HAP-1 (cell line): ENCODE measurements at regions not wholly inside any gene's neighbourhood (a gene's known extent, or its start where the extent isn't known, plus 50 kb on each side); places are given as distances from the start of the nearest gene placed in this dataset.
"Not testable (repeated sequence)": the region's sequence is repeated elsewhere in the genome, so short reads cannot be mapped to it uniquely, and the experiment has no call there.

ENCODE experiments used
- DNase-seq, 2 experiments: peaks; one replicate each; pipeline ENCODE4 v3.0.0-alpha.2; 2016 to 2020; ENCODE audit warnings: low spot score in 2 of 2
- H3K27me3 ChIP-seq: fragments of 250-450 bp; sonication (Bioruptor Pico); 2 replicates; pipeline ENCODE4 v1.5.1; 2020; ENCODE audit warnings: low read depth, mild to moderate bottlenecking, moderate library complexity
- H3K36me3 ChIP-seq: fragments of 250-450 bp; sonication (Bioruptor Pico); replicated peaks from 2 replicates; pipeline ENCODE4 v1.5.1; 2020; ENCODE audit warnings: mild to moderate bottlenecking
- H3K4me1 ChIP-seq: fragments of 250-450 bp; sonication (Bioruptor Pico); 2 replicates; pipeline ENCODE4 v1.5.1; 2020; ENCODE audit warnings: mild to moderate bottlenecking
- H3K4me3 ChIP-seq: fragments of 250-450 bp; sonication (Bioruptor Pico); 2 replicates; pipeline ENCODE4 v1.5.1; 2020; ENCODE audit warnings: mild to moderate bottlenecking, moderate library complexity
- H3K9me3 ChIP-seq: fragments of 250-450 bp; sonication (Bioruptor Pico); 2 replicates; pipeline ENCODE4 v1.5.1; 2020; ENCODE audit warnings: mild to moderate bottlenecking, moderate library complexity
- in situ Hi-C: fragments of 300-500 bp; cut with MboI; formaldehyde crosslinking; loops from 3 replicates; pipeline ENCODE4 v1.14.3; 2020; ENCODE audit warnings: low sequenced_read_pairs, inconsistent platforms, mixed read lengths

DNA sequence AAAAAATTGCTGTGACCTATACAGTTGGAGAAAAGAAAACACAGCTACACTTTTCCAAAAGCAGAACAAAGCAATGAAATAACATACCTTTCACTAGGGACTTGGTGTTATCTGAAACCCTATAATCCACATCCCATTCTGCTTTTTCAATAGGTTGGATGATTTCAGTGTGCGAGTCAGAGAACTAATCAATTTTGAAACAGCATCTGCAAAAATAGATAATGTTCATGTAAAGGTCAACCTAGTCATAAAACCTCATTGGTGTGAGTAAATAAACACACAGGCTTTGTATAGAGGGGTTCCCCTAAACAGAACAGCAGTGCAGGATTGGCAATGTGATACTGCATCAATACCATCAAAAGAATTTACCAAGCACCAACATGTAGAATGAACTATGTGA is 173.0 kb upstream of the G2E3 start:
- DNase-seq, result no peak
- in situ Hi-C loops, result no loop called here
- H3K9me3 ChIP-seq, result no peaks in the 10 kb centered on the region
- H3K4me3 ChIP-seq, result no peak overlapping the region
- H3K36me3 ChIP-seq, result no peaks in the 10 kb centered on the region
- H3K27me3 ChIP-seq, result peaks cover 11% of the 10 kb centered on the region
- H3K4me1 ChIP-seq, result no peaks in the 10 kb centered on the region

DNA sequence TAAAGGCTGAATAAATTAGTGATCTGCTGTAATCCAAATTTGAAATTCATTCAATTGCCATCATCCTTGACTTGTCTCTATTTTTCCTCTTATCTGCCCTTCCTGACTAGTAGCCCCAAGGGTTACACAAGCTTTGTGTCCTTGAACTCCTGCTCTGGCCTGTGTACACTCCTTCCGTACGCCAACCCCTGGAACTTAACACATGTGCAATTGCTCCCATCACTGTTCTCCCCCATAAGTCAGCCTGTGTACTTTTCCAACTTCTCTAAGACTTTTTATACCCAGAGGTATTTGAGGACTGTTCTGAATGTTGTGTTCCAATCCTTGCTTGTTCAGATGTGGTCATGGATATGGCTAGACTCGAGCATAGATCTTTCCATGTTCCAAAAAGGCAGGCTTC is 171.1 kb upstream of the G2E3 start:
- Histone ChIP-seq H3K4me1 (no peaks in the 10 kb centered on the region), H3K27me3 (peaks cover 14% of the 10 kb centered on the region), H3K9me3 (no peaks in the 10 kb centered on the region), H3K36me3 (no peaks in the 10 kb centered on the region), H3K4me3 (no peak overlapping the region)
- in situ Hi-C loops, result no loop called here
- no peak for DNase-seq

DNA sequence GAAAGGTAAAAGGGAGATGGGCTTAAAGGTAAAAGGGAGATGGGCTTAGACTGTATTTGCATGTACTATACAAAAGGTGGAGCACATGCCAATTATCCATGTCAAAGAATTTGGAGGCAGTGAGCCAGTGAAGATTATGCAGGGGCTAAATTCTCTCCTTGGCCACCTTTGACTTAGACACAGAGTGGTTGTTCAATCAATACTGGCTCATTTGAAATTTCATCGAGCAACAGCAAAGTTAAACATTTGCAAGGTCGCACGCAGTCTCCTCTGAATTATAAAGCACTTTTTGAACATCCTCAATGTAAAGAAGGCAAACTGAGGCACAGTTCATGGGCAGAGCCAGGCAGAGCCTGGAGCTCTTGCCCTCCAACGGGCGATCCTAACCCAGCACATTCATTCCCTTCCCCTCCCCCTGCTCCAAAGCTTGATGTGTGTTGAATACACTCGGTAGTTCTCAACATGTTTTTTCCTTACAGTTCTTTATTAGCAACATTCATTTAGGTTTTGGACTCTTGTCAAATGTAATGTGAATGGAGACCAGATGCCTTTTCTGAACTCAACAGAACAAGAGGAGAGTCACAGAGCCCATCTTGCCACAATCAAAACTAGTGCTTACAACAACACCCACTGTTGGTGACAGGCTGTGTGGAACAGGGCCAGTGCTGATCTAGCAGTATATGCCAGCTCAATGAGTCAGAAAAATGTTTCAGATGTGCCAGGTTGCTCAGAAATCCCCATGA is 169.7 kb upstream of the G2E3 start:
- Histone ChIP-seq H3K9me3 (no peaks in the 10 kb centered on the region), H3K4me3 (no peak overlapping the region), H3K36me3 (no peaks in the 10 kb centered on the region), H3K4me1 (no peaks in the 10 kb centered on the region), H3K27me3 (peaks cover 14% of the 10 kb centered on the region)
- in situ Hi-C loops, result no loop called here
- DNase-seq, result no peak

DNA sequence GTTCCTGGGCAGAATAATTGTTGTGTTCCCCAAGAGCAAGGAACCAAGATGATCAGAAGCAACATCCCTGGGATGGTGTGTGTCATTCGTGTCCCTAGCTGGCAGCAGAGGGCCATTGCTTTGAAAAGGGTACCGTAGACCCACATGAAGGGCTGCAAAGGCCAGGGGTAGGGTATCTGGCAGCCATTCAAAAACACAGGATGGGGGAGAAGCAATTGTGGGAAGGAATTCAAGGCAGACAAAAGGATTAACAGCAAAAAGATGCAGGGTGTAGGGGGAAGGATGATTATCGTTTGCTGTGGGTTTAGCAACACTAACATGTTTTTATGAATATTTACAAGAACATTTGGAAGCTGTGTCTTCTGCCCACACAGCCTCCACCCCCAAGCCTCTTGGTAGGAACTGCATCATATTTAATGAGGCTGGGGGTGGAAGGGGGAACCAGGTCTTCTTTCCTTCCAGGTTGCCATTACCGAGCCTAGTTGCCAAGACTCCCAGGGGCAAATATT is 169.0 kb upstream of the G2E3 start:
- in situ Hi-C loops, result no loop called here
- no peak for DNase-seq
- Histone ChIP-seq H3K9me3 (no peaks in the 10 kb centered on the region), H3K27me3 (peaks cover 14% of the 10 kb centered on the region), H3K36me3 (no peaks in the 10 kb centered on the region), H3K4me3 (no peak overlapping the region), H3K4me1 (no peaks in the 10 kb centered on the region)

DNA sequence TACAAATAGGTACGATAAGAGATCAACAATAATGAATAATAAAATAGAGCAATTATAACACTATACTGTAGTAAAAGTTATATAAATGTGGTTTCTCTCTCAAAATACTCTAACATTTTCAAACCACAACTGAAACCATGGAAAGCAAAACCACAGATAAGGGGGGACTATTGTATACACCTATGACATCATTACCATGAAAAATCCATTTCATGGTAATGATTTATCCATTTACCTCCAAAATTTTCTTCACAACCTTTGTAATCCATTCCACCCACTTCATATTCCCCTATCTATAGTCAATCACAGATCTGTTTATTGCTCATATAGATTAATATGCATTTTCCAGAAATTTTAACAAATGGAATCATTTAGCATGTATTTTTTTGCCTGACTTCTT is 163.9 kb upstream of the G2E3 start:
- Histone ChIP-seq H3K4me3 (no peak overlapping the region), H3K9me3 (no peaks in the 10 kb centered on the region), H3K36me3 (no peaks in the 10 kb centered on the region), H3K27me3 (peaks cover 7% of the 10 kb centered on the region), H3K4me1 (no peaks in the 10 kb centered on the region)
- in situ Hi-C loops, result no loop called here
- no peak for DNase-seq

DNA sequence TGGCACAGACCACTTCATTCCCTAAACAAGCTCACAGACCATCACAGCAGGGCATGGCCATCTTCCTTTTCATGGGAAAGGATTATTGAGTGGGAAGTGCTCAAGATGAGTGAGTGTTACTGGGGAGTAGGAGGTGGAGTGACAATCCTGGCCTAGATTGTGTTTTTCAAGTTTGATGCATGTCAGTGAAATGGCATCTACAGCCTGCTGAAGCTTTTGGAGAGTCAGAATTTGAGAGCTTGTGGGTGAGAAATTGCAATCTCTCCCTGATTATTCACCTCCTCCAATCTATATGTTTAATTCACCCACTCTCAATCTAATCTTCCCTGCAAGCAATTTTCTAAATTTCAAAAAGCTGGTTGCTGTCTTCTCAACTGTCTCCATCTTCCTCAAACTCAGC is 156.1 kb upstream of the G2E3 start:
- Histone ChIP-seq H3K4me1 (no peaks in the 10 kb centered on the region), H3K27me3 (peaks cover 8% of the 10 kb centered on the region), H3K9me3 (no peaks in the 10 kb centered on the region), H3K4me3 (no peak overlapping the region), H3K36me3 (no peaks in the 10 kb centered on the region)
- no peak for DNase-seq
- in situ Hi-C loops, result no loop called here

DNA sequence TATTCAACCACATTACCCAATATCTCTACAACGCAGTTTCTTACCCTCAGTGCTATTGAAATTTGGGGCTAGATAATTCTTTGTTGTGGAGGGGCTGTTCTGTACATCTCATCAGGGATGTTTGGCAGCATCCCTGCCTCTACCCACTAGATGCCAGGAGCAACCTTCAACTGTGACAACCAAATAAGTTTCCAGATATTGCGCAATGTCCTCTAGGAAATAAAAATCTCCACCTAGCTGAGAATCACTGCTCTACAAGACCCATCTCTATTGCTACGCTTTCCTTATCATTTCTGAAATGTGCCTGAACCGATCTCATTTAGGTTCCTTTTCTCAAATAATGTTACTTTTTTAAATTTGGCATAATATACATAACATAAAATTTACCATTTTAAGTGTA is 155.2 kb upstream of the G2E3 start:
- in situ Hi-C loops, result no loop called here

DNA sequence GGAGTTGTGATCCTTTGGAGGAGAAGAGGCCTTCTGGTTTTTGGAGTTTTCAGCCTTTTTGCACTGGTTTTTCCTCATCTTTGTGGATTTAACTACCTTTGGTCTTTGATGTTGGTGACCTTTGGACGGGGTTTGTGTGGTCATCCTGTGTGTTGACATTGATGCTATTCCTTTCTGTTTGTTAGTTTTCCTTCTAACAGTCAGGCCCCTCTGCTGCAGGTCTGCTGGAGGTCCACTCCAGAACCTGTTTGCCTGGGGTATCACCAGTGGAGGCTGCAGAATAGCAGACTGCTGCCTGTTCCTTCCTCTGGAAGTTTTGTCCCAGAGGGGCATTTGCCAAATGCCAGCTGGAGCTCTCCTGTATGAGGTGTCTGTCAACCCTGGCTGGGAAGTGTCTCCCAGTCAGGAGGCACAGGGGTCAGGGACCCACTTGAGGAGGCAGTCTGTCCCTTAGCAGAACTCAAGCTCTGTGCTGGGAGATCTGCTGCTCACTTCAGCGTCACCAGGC is 149.4 kb upstream of the G2E3 start:
- H3K4me3 ChIP-seq, DNase-seq, H3K9me3 ChIP-seq, in situ Hi-C loops, H3K27me3 ChIP-seq, H3K4me1 ChIP-seq, H3K36me3 ChIP-seq: not testable (repeated sequence)

More for the DNA sequence above, 155.2 kb upstream of the G2E3 start:
- Histone ChIP-seq H3K4me3 (no peak overlapping the region), H3K27me3 (peaks cover 6% of the 10 kb centered on the region; the same call in 1 of the 2 replicates), H3K9me3 (no peaks in the 10 kb centered on the region), H3K36me3 (no peaks in the 10 kb centered on the region), H3K4me1 (no peaks in the 10 kb centered on the region)
- DNase-seq, result no peak

DNA sequence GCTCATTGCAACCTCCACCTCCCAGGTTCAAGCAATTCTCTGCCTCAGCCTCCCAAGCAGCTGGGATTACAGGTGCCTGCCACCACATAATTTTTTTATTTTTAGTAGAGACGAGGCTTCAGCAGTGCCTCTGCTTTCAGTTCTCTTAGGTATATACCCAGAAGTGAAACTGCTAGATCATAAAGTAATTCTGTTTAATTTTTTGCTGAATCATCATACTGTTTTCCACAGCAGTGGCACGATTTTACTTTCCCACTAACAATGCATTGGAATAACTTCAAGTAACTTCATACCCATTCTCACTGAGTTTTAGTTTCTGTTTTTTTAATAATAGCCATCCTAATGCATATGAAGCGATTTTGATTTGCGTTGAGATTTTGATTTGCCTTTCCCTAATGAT is 148.0 kb upstream of the G2E3 start:
- no peaks in the 10 kb centered on the region for H3K27me3 ChIP-seq
- no peak for DNase-seq
- H3K9me3 ChIP-seq, result no peaks in the 10 kb centered on the region
- no peaks in the 10 kb centered on the region for H3K4me1 ChIP-seq
- in situ Hi-C loops, result no loop called here
- no peak overlapping the region for H3K4me3 ChIP-seq
- no peaks in the 10 kb centered on the region for H3K36me3 ChIP-seq

DNA sequence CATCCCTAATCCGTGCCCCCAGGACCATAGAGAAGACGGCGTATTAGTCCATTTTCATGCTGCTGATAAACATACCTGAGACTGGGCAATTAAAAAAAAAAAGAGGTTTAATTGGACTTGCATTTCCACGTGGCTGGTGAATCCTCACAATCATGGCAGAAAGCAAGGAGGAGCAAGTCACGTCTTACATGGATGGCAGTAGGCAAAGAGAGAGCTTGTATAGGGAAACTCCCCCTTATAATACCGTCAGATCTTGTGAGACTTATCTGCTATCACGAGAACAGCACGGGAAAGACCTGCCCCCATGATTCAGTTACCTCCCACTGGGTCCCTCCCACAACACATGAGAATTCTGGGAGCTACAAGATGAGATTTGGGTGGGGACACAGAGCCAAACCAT is 145.8 kb upstream of the G2E3 start:
- H3K4me1 ChIP-seq, in situ Hi-C loops, H3K9me3 ChIP-seq, DNase-seq, H3K27me3 ChIP-seq, H3K4me3 ChIP-seq, H3K36me3 ChIP-seq: not testable (repeated sequence)

DNA sequence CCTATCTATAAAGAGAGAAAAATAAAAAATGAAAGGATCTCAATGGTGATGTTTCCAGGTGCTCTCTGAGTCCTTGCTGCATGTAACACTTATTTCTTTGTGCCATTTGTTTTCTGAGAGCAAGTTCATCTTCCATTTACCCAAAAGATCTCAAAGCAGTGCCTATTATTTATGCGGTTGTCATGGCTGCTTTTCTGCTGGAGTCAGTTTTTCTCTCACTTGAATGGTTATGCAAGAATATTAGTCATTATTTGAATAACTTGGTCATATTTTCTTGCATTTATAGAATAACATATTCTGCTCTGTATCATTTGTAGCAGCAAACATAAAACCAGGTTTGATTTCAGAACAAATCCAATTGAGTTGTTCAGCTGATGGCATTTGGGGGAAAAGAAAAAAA is 141.8 kb upstream of the G2E3 start:
- no peaks in the 10 kb centered on the region for H3K9me3 ChIP-seq
- H3K4me3 ChIP-seq, result no peak overlapping the region
- H3K36me3 ChIP-seq, result no peaks in the 10 kb centered on the region
- no peaks in the 10 kb centered on the region; the same call in 1 of the 2 replicates for H3K4me1 ChIP-seq
- DNase-seq, result no peak
- H3K27me3 ChIP-seq, result peaks cover 17% of the 10 kb centered on the region
- in situ Hi-C loops, result no loop called here

DNA sequence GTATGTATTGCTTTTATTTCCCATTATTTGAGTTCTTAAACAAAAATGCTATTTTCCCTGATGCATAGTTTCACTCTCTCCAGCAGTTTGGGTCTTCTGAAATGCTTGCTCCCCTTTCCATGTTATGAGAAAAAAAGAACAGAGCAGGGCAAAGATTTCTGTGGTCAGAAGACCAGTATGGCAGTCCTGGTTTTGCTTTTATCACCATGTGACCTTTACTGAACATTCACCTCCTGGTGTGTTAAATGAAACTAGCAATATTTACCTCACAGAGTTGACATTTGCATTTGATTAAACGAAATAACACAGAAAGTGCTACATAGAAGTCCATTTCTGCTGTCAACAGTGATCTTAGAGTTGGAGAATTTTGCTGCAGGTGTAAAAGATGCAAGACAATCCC is 141.0 kb upstream of the G2E3 start:
- H3K27me3 ChIP-seq, result peaks cover 22% of the 10 kb centered on the region
- in situ Hi-C loops, result no loop called here
- no peaks in the 10 kb centered on the region for H3K36me3 ChIP-seq
- DNase-seq, result no peak
- no peak overlapping the region for H3K4me3 ChIP-seq
- H3K9me3 ChIP-seq, result no peaks in the 10 kb centered on the region
- no peaks in the 10 kb centered on the region; the same call in 1 of the 2 replicates for H3K4me1 ChIP-seq

DNA sequence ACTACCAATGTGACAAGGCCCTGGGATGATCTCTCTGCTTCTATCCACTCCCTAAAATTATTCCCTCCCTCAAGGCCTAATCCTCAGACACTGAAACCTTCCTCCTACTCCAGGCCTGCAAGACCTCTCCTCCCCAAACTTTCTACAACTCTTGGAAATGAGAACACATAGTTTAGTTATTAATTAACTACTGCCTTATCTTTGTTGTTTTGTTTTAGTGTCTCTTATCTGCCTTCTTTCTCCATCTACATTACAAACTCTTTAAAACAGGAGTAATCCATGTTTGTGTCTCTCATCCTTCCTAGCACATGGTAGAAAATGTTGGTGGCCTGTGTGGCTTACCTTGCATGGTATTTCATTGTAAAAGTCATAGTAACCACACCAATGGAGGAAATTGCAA is 139.9 kb upstream of the G2E3 start:
- Histone ChIP-seq H3K27me3 (peaks cover 28% of the 10 kb centered on the region), H3K9me3 (no peaks in the 10 kb centered on the region), H3K36me3 (no peaks in the 10 kb centered on the region), H3K4me3 (no peak overlapping the region), H3K4me1 (no peaks in the 10 kb centered on the region; the same call in 1 of the 2 replicates)
- in situ Hi-C loops, result no loop called here
- DNase-seq, result no peak

DNA sequence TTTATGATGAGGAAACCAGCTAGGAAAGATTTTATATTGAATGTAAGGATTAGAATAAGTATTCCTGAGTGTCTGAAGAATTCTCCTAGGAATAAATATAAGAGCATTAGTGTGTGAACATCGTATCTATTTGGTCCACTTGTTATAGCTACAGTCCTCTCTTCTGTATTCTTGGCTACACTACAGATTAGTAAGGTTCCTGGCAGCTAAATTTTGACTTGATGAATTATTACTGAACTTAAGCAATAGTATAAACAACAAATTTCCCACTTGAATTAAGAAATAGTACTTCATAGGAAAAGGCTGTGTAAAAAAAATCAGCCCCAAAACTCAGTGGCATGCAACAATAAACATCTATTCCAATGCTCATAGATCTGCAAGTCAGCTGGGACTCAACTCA is 138.4 kb upstream of the G2E3 start:
- no peaks in the 10 kb centered on the region for H3K9me3 ChIP-seq
- no peak overlapping the region for H3K4me3 ChIP-seq
- H3K4me1 ChIP-seq, result no peaks in the 10 kb centered on the region; the same call in 1 of the 2 replicates
- DNase-seq, result no peak
- H3K27me3 ChIP-seq, result peaks cover 34% of the 10 kb centered on the region
- in situ Hi-C loops, result no loop called here
- no peaks in the 10 kb centered on the region for H3K36me3 ChIP-seq
